ENCODE measurements at regions not wholly inside any gene's neighbourhood (a gene's known extent, or its start where the extent isn't known, plus 50 kb on each side); places are given as distances from the start of the nearest gene placed in this dataset.

- Histone ChIP-seq H4K20me1 (ENCODE audit: control insufficient read depth, insufficient read depth) (no peaks in the 10 kb centered on the region), H3K4me1 (ENCODE audit: control insufficient read depth, insufficient read depth, low read length) (no peaks in the 10 kb centered on the region), H3K27ac (ENCODE audit: control insufficient read depth, insufficient read depth) (no peak overlapping the region), H3K79me2 (ENCODE audit: control insufficient read depth, insufficient read depth, low read length) (no peaks in the 10 kb centered on the region), H3K9ac (ENCODE audit: control insufficient read depth, insufficient read depth, low read length) (no peak overlapping the region), H3K36me3 (ENCODE audit: control insufficient read depth in 2 of 2, insufficient read depth in 2 of 2, low read length in 1 of 2) (no peaks in the 10 kb centered on the region), H3K9me3 (replicated peaks; ENCODE audit: control insufficient read depth, insufficient read depth, low read length) (no peaks in the 10 kb centered on the region), H3K27me3 (replicated peaks in 1 of 2; ENCODE audit: control insufficient read depth in 2 of 2, insufficient read depth in 2 of 2, low read length in 1 of 2) (peaks cover 0 to 4% of the 10 kb centered on the region in 2 experiments; a peak in 3 of 4 replicates), H3K4me2 (ENCODE audit: control insufficient read depth, insufficient read depth) (no peak overlapping the region), H2AFZ (ENCODE audit: control insufficient read depth, low read depth, low read length) (no peak overlapping the region), H3K4me3 (no peak overlapping the region)
- BruUV-seq (replicated peaks): no TSS peak
- no peak for TF ChIP-seq SMARCA5 (IDR thresholded peaks at IDR 0.05)
- TF ChIP-seq NFXL1 (IDR thresholded peaks at IDR 0.05; ENCODE audit: borderline replicate concordance): no peak
- no peak for TF ChIP-seq BCL11A (IDR thresholded peaks at IDR 0.05; ENCODE audit: low read depth, low read length)
- no peak for TF ChIP-seq ZBTB4 (CRISPR knock-in tag; IDR thresholded peaks at IDR 0.05)
- TF ChIP-seq RFX5 (IDR thresholded peaks at IDR 0.05; ENCODE audit: low read depth, low read length): no peak
- TF ChIP-seq MTA3 (IDR thresholded peaks at IDR 0.05; ENCODE audit: borderline replicate concordance, low read length): no peak
- TF ChIP-seq MEF2B (IDR thresholded peaks at IDR 0.05; ENCODE audit: partially characterized antibody, poor library complexity, severe bottlenecking): no peak
- TF ChIP-seq SIX5 (IDR thresholded peaks at IDR 0.05; ENCODE audit: low read depth, low read length, severe bottlenecking): no peak
- no peak for TF ChIP-seq ELK1 (IDR thresholded peaks at IDR 0.05; ENCODE audit: low read depth, low read length)
- no peak for TF ChIP-seq STAT3 (IDR thresholded peaks at IDR 0.05; ENCODE audit: low read depth, low read length)
- TF ChIP-seq USF2 (IDR thresholded peaks at IDR 0.05; ENCODE audit: borderline replicate concordance, low read depth, low read length): no peak
- no peak for TF ChIP-seq BHLHE40 (IDR thresholded peaks at IDR 0.05; ENCODE audit: borderline replicate concordance in 1 of 2, low read depth in 2 of 2, low read length in 1 of 2)
- TF ChIP-seq NKRF (conservative IDR thresholded peaks at IDR 0.05): no peak
- TF ChIP-seq E2F4 (IDR thresholded peaks at IDR 0.05; ENCODE audit: low read depth, low read length): no peak
- no peak for TF ChIP-seq EGR1 (IDR thresholded peaks at IDR 0.05; ENCODE audit: borderline replicate concordance in 1 of 2, low read depth in 2 of 2, low read length in 2 of 2)
- in situ Hi-C loops (cut with MboI): no loop called here
- intact Hi-C loops (cut with micrococcal nuclease; ENCODE audit: unreplicated experiment): no loop called here
- DNase-seq (ENCODE audit: low read depth, low spot score) (no peak), ATAC-seq (no peak), FAIRE-seq (no peak)
- POLR2A ChIA-PET: no interaction called here
- SMC1A ChIA-PET (ENCODE audit: uncharacterized antibody, unreplicated experiment): no interaction called here
- RAD21 ChIA-PET (ENCODE audit: unreplicated experiment): no interaction called here
- WGBS (ENCODE audit: insufficient coverage, insufficient replicate concordance, low lambda C conversion rate, missing lambda C conversion rate): 45% methylated on average over 3 of the region's 3 CpGs
- CTCF ChIA-PET: interaction anchor here (0.7 to 1.2 kb wide), 2 partner anchors 17 to 55 kb away, joined by 3 read pairs; no protein-coding TSS in a partner anchor
These were observed 227.5 kb downstream of the AACS start for GRCh38 chr12:125292700-125293099.
